ENCODE measurements at regions not wholly inside any gene's neighbourhood (a gene's known extent, or its start where the extent isn't known, plus 50 kb on each side); places are given as distances from the start of the nearest gene placed in this dataset.
"Not testable (repeated sequence)": the region's sequence is repeated elsewhere in the genome, so short reads cannot be mapped to it uniquely, and the experiment has no call there.

DNA sequence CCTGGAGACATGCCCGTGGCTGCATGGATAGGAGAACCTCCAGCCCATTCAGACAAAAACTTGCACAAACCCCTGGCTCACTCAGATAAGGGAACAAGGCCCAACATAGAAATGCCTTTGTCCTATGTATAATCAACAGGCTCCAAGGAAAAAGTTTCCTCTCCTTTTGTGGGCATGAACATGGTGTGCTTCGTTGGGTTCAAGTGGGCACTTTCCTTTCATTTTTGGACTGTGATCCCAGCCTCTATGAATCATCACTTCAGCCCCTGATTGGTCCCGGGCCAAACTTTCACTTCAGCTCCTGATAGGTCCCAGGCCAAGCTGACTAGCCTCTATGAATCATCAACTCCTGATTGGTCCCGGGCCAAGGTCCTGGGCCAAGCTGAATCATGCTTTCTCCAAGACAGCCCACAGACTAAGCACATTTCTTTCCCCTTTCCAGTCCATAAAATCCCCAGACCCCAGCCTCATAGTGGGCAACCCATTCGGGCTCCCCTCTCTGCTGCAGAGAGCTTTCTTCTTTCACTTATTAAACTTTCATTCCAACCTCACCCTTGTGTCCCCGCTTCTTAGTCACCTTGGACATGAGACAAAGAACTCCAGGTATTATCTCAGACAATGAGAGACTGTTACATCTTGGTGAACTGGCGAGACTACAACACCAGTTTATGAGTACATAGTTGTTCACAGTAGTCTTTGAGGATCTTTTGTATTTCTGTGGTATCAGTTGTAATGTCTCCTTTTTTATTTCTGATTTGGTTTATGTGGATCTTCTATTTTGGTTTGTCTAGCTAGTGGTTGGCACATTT lies 146.7 kb downstream of the SPIN4 start:
- H3K4me3 Mint-ChIP-seq; H3K27me3 Mint-ChIP-seq; H3K27ac Mint-ChIP-seq; H3K36me3 Mint-ChIP-seq; H3K4me1 Mint-ChIP-seq (ENCODE audit: unreplicated experiment); H3K9me3 Mint-ChIP-seq; DNase-seq (ENCODE audit: extremely low spot score, unreplicated experiment): not testable (repeated sequence)

DNA sequence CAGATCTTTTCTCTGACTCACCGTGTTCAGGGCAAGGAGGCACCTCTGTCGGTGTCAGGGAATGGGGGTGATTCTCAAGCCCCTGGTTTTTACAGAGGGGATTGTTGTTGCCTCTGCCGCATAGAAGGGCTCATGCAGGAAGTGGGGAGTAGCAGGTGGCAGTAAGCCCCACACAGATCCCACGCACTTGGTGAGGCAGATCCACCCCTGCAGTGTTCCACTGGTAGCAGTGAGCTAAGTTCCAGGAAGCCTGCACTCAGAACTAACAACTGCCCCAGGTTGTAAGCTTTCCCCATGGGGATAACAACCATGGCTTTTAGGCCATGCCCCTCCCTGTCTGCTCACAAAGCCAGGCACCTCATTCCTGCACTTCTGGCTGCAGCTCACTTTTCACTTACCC lies 149.1 kb downstream of the SPIN4 start:
- not testable (repeated sequence) for H3K9me3 Mint-ChIP-seq; H3K36me3 Mint-ChIP-seq; H3K27me3 Mint-ChIP-seq; H3K4me1 Mint-ChIP-seq (ENCODE audit: unreplicated experiment); H3K27ac Mint-ChIP-seq; H3K4me3 Mint-ChIP-seq; DNase-seq (ENCODE audit: extremely low spot score, unreplicated experiment)

DNA sequence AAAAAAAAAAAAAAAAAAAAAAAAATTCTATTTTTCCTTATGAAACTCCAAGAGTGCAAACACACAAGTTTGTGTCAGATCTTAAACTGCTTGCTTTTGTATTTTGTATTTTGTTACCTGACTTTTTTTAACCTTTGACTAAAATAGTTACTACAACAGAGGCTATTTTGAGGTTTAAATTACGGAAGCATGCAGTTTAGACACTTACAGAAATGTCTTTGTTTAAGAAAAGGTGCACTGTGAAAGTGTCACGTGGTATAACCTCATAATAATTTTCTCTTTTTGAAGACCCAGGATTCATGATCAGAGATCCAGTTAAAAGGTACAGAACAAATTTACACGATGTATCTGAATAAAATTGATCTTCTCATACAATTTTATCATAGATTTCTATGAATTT lies 152.4 kb downstream of the SPIN4 start:
- H3K27me3 Mint-ChIP-seq: not testable (repeated sequence)

DNA sequence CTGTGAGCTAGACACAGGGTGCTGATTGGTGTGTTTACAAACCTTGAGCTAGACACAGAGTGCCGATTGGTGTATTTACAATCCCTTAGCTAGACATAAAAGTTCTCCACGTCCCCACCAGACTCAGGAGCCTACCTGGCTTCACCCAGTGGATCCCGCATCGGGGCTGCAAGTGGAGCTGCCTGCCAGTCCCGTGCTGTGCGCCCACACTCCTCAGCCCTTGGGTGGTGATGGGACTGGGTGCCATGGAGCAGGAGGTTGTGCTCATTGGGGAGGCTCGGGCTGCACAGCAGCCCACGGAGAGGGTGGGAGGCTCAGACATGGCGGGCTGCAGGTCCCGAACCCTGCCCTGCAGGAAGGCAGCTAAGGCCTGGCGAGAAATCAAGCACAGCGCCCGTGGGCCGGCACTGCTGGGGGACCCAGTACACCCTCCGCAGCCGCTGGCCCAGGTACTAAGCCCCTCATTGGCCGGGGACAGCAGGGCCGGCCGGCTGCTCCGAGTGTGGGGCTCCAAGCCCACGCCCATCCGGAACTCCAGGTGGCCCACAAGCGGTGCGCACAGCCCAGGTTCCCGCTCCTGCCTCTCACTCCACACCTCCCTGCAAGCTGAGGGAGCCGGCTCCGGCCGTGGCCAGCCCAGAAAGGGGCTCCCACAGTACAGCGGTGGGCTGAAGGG lies 158.6 kb downstream of the SPIN4 start:
- DNase-seq (ENCODE audit: extremely low spot score, unreplicated experiment): peak; percentile 56
- not testable (repeated sequence) for H3K27me3 Mint-ChIP-seq; H3K27ac Mint-ChIP-seq; H3K4me1 Mint-ChIP-seq (ENCODE audit: unreplicated experiment); H3K9me3 Mint-ChIP-seq; H3K36me3 Mint-ChIP-seq; H3K4me3 Mint-ChIP-seq

More for the DNA sequence above, 152.4 kb downstream of the SPIN4 start:
- H3K27ac Mint-ChIP-seq; DNase-seq (ENCODE audit: extremely low spot score, unreplicated experiment); H3K36me3 Mint-ChIP-seq; H3K9me3 Mint-ChIP-seq; H3K4me3 Mint-ChIP-seq; H3K4me1 Mint-ChIP-seq (ENCODE audit: unreplicated experiment): not testable (repeated sequence)

DNA sequence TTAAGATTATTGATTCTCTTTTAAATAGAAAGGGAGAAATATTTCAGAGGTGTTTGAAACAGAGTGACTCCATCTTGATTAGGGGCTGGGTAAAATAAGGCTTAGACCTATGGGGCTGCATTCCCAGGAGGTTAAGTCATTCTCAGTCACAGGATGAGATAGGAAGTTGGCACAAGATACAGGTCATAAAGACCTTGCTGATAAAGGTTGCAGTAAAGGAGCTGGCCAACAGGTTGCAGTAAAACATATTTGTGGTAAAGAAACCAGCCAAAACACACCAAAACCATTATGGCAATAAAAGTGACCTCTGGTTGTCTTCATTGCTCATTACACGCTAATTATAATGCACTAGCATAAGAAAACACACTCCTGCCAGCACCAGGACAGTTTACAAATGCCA lies 165.0 kb downstream of the SPIN4 start:
- no peak for DNase-seq (ENCODE audit: extremely low spot score, unreplicated experiment)
- H3K4me3 Mint-ChIP-seq: no peak overlapping the region
- TF ChIP-seq, protein P1, sequence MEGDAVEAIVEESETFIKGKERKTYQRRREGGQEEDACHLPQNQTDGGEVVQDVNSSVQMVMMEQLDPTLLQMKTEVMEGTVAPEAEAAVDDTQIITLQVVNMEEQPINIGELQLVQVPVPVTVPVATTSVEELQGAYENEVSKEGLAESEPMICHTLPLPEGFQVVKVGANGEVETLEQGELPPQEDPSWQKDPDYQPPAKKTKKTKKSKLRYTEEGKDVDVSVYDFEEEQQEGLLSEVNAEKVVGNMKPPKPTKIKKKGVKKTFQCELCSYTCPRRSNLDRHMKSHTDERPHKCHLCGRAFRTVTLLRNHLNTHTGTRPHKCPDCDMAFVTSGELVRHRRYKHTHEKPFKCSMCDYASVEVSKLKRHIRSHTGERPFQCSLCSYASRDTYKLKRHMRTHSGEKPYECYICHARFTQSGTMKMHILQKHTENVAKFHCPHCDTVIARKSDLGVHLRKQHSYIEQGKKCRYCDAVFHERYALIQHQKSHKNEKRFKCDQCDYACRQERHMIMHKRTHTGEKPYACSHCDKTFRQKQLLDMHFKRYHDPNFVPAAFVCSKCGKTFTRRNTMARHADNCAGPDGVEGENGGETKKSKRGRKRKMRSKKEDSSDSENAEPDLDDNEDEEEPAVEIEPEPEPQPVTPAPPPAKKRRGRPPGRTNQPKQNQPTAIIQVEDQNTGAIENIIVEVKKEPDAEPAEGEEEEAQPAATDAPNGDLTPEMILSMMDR (conservative IDR thresholded peaks at IDR 0.05): no peak
- H3K36me3 Mint-ChIP-seq: no peaks in the 10 kb centered on the region
- H3K4me1 Mint-ChIP-seq (ENCODE audit: unreplicated experiment): no peaks in the 10 kb centered on the region
- H3K27ac Mint-ChIP-seq: no peak overlapping the region
- H3K27me3 Mint-ChIP-seq: no peaks in the 10 kb centered on the region
- H3K9me3 Mint-ChIP-seq: peaks cover 4% of the 10 kb centered on the region

DNA sequence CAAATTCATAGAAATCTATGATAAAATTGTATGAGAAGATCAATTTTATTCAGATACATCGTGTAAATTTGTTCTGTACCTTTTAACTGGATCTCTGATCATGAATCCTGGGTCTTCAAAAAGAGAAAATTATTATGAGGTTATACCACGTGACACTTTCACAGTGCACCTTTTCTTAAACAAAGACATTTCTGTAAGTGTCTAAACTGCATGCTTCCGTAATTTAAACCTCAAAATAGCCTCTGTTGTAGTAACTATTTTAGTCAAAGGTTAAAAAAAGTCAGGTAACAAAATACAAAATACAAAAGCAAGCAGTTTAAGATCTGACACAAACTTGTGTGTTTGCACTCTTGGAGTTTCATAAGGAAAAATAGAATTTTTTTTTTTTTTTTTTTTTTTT lies 171.3 kb downstream of the SPIN4 start:
- not testable (repeated sequence) for H3K36me3 Mint-ChIP-seq; H3K9me3 Mint-ChIP-seq; DNase-seq (ENCODE audit: extremely low spot score, unreplicated experiment); H3K27me3 Mint-ChIP-seq; H3K4me3 Mint-ChIP-seq; H3K4me1 Mint-ChIP-seq (ENCODE audit: unreplicated experiment); H3K27ac Mint-ChIP-seq

DNA sequence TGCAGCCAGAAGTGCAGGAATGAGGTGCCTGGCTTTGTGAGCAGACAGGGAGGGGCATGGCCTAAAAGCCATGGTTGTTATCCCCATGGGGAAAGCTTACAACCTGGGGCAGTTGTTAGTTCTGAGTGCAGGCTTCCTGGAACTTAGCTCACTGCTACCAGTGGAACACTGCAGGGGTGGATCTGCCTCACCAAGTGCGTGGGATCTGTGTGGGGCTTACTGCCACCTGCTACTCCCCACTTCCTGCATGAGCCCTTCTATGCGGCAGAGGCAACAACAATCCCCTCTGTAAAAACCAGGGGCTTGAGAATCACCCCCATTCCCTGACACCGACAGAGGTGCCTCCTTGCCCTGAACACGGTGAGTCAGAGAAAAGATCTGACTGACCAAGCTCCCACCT lies 174.6 kb downstream of the SPIN4 start:
- H3K9me3 Mint-ChIP-seq; H3K27ac Mint-ChIP-seq; H3K4me1 Mint-ChIP-seq (ENCODE audit: unreplicated experiment); H3K27me3 Mint-ChIP-seq; H3K36me3 Mint-ChIP-seq; H3K4me3 Mint-ChIP-seq; DNase-seq (ENCODE audit: extremely low spot score, unreplicated experiment): not testable (repeated sequence)

DNA sequence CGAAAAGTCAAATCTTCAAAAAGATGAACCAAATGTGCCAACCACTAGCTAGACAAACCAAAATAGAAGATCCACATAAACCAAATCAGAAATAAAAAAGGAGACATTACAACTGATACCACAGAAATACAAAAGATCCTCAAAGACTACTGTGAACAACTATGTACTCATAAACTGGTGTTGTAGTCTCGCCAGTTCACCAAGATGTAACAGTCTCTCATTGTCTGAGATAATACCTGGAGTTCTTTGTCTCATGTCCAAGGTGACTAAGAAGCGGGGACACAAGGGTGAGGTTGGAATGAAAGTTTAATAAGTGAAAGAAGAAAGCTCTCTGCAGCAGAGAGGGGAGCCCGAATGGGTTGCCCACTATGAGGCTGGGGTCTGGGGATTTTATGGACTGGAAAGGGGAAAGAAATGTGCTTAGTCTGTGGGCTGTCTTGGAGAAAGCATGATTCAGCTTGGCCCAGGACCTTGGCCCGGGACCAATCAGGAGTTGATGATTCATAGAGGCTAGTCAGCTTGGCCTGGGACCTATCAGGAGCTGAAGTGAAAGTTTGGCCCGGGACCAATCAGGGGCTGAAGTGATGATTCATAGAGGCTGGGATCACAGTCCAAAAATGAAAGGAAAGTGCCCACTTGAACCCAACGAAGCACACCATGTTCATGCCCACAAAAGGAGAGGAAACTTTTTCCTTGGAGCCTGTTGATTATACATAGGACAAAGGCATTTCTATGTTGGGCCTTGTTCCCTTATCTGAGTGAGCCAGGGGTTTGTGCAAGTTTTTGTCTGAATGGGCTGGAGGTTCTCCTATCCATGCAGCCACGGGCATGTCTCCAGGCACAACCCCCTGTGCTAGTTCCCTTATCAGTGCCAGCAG lies 177.1 kb downstream of the SPIN4 start:
- not testable (repeated sequence) for H3K9me3 Mint-ChIP-seq; H3K4me1 Mint-ChIP-seq (ENCODE audit: unreplicated experiment); H3K4me3 Mint-ChIP-seq; H3K27me3 Mint-ChIP-seq; H3K27ac Mint-ChIP-seq; H3K36me3 Mint-ChIP-seq; DNase-seq (ENCODE audit: extremely low spot score, unreplicated experiment)

DNA sequence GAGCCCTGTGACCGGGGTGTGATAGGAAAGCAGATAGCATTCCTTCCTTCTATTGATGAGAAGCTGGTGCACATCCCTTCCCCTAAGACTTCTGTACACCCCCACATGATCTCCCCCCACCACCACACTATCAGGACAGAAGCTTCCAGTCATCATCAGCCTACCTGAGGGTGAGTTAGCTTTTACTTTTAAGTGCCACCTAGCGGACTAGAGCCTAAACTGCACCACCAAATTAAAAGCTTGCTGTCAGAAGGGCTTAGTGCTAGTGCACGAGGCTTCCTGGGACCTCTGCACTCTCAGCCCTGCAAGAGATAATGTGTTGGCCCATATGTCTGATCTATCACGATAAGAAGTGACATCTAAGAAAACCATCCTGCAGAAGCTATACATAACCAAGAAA lies 181.7 kb downstream of the SPIN4 start:
- not testable (repeated sequence) for H3K4me3 Mint-ChIP-seq; DNase-seq (ENCODE audit: extremely low spot score, unreplicated experiment); H3K36me3 Mint-ChIP-seq; H3K4me1 Mint-ChIP-seq (ENCODE audit: unreplicated experiment); H3K27ac Mint-ChIP-seq; H3K27me3 Mint-ChIP-seq; H3K9me3 Mint-ChIP-seq

DNA sequence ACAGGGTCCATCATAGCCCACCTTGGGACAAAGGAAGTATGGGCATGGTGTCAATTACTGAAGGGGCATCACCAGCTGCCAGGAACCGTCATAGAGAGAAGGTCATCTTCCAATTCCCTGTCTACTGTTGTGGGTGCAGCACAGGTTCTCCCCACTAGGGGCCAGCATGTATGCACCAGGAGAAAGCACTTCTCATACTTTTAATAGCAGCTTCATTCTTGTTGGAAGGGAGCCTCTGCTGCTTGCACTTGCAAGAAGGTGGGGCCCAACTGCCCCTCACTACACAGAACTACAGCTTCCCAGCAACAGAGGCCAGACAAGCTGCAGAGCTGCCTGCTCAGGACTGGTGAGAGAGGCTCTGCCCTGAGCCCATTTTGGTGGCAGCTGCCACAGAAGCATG lies 182.2 kb downstream of the SPIN4 start:
- not testable (repeated sequence) for H3K4me1 Mint-ChIP-seq (ENCODE audit: unreplicated experiment); H3K36me3 Mint-ChIP-seq; H3K27ac Mint-ChIP-seq; H3K9me3 Mint-ChIP-seq; H3K27me3 Mint-ChIP-seq; H3K4me3 Mint-ChIP-seq; DNase-seq (ENCODE audit: extremely low spot score, unreplicated experiment)

DNA sequence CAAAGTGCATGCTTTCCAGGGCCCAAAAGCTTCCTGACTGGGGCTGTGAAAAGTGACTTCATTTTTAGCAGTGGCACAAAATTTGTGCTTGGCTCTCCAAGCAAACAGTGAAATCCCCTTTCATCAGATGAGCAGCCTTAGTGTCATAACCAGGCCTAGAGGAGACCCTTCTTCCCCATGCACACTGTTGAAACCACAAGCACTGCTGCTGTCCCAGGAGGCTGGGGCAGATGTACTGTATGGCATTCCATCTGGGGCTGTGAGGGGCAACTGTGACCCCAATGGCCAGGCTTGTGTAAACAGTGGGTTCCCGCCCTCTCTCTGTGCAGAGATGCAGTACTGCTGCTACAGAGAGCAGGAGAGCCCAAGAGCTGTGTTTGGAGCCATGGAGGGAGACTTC lies 184.1 kb downstream of the SPIN4 start:
- not testable (repeated sequence) for DNase-seq (ENCODE audit: extremely low spot score, unreplicated experiment); H3K4me3 Mint-ChIP-seq; H3K27me3 Mint-ChIP-seq; H3K9me3 Mint-ChIP-seq; H3K4me1 Mint-ChIP-seq (ENCODE audit: unreplicated experiment); H3K27ac Mint-ChIP-seq; H3K36me3 Mint-ChIP-seq

DNA sequence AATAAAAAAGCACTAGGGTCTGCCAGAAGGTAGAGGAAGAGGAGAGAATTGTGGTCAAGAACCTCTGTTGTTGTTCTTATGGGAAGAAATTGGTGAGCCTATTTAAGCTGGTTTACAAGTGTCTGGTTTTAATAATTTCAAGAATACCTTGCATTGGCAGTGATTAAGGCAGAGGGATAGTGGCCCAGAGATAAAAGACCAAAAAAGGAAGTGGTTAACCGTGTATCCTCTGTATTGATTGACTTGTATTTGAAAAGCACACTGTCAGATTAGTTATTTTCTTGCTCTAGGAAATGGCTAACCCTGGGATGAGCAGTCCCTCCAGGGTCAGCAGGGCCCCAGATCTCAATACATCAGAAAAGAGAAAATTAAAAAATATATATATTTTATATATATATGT lies 190.1 kb downstream of the SPIN4 start:
- not testable (repeated sequence) for H3K36me3 Mint-ChIP-seq; H3K4me3 Mint-ChIP-seq; H3K27me3 Mint-ChIP-seq; DNase-seq (ENCODE audit: extremely low spot score, unreplicated experiment); H3K9me3 Mint-ChIP-seq; H3K4me1 Mint-ChIP-seq (ENCODE audit: unreplicated experiment); H3K27ac Mint-ChIP-seq

DNA sequence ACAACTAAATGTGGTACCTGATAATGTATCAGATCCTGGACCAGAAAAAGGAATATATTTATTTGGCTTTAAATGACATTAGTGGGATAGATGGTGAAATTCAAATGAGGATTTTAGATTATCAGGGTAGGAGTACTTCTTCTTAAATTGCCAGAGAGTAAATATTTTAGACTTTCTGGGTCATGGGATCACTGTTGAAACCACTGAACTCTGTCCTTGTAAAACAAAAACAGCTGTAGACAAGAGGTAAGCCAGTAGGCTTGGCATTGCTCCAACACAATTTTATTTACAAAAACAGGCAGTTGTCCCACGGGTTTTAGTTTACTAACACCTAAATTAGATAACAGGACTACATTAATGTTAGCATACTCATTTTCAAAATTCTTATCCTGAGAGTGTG lies 190.8 kb downstream of the SPIN4 start:
- not testable (repeated sequence) for H3K9me3 Mint-ChIP-seq; DNase-seq (ENCODE audit: extremely low spot score, unreplicated experiment); H3K4me1 Mint-ChIP-seq (ENCODE audit: unreplicated experiment); H3K27ac Mint-ChIP-seq; H3K36me3 Mint-ChIP-seq; H3K27me3 Mint-ChIP-seq; H3K4me3 Mint-ChIP-seq
